Heart left ventricle (tissue), 16 donors: ENCODE measurements at regions not wholly inside any gene's neighbourhood (a gene's known extent, or its start where the extent isn't known, plus 50 kb on each side); places are given as distances from the start of the nearest gene placed in this dataset.

Source experiments
- ATAC-seq, 4 donors: fragments of 200-7000 bp; cut with Tn5 transposase; one replicate each; pipeline ENCODE4 v1.9.1; 2020 to 2022; ENCODE audit warnings: moderate library complexity in 4 of 4, mild to moderate bottlenecking in 3 of 4, moderate number of reproducible peaks in 1 of 4
- DNase-seq, 5 donors: peaks; one replicate each; pipeline ENCODE4 v3.0.0-alpha.2; 2020
- H3K27ac ChIP-seq, 12 donors: fragments of 200-600 bp; sonication (generic) in 4 of 12; one replicate each; pipeline versions ENCODE4 v1.5.0 to v1.8.0; 2016 to 2022; ENCODE audit warnings: mild to moderate bottlenecking in 2 of 12
- H3K27me3 ChIP-seq, 9 donors: fragments of 200-600 bp; sonication (generic) in 2 of 9; one replicate each; pipeline versions ENCODE4 v1.5.1 to v1.8.0; 2016 to 2022; ENCODE audit warnings: mild to moderate bottlenecking in 3 of 9
- H3K36me3 ChIP-seq, 9 donors: fragments of 200-600 bp; sonication (generic) in 2 of 9; one replicate each; pipeline versions ENCODE4 v1.5.0 to v1.8.0; 2018 to 2022; ENCODE audit warnings: mild to moderate bottlenecking in 2 of 9
- H3K4me1 ChIP-seq, 12 donors: fragments of 200-600 bp; sonication (generic) in 4 of 12; one replicate each; pipeline versions ENCODE4 v1.5.0 to v1.8.0; 2016 to 2022; ENCODE audit warnings: mild to moderate bottlenecking in 3 of 12
- H3K4me3 ChIP-seq, 12 donors: fragments of 200-600 bp; sonication (generic) in 4 of 12; one replicate each; pipeline versions ENCODE4 v1.5.0 to v1.8.0; 2017 to 2022; ENCODE audit warnings: mild to moderate bottlenecking in 9 of 12, moderate library complexity in 4 of 12
- H3K9me3 ChIP-seq, 12 donors: fragments of 200-600 bp; sonication (generic) in 4 of 12; one replicate each; pipeline versions ENCODE4 v1.5.0 to v1.8.0; 2016 to 2022; ENCODE audit warnings: mild to moderate bottlenecking in 1 of 12
- POLR2A ChIP-seq, 2 donors: fragments of 450-650 bp; IDR thresholded peaks; one replicate each; pipeline ENCODE4 v1.6.1; 2017; ENCODE audit warnings: antibody characterized with exemption in 2 of 2, mild to moderate bottlenecking in 2 of 2, moderate library complexity in 2 of 2
- WGBS, 4 donors: extraction: QIAGEN DNeasy Blood & Tissue Kit in 2 of 4; methylation state at CpG; one replicate each; pipeline versions ENCODE4 v1.1.5 to v1.1.7; 2013 to 2018; 5-methylcytosine and 5-hydroxymethylcytosine counted together
- intact Hi-C, 10 donors: fragments of 100-400 bp; cut with DNase I; formaldehyde crosslinking; loops; one replicate each; pipeline versions ENCODE4 v1.11.1 to v1.14.2; 2022
- TF ChIP-seq, protein P1 (sequence below), 12 donors: fragments of 200-600 bp; sonication (generic) in 4 of 12; IDR thresholded peaks; one replicate each; pipeline versions ENCODE4 v1.5.0 to v1.8.0; 2018 to 2022; ENCODE audit warnings: antibody characterized with exemption in 12 of 12, mild to moderate bottlenecking in 5 of 12
- donor health status: ischemic (EF 13 %, LVEDD 7.1; RV severe dilation, severe dysfunction).
- donor health status: healthy with polysubstance abuse.
- donor health status: DM: no; HTN: yes; CAD: no.
- donor health status: DM: no; HTN: no; CAD: no.
- donor health status: ischemic (EF 25% LVEDD 6.9; RV normal size, moderate dysfunction).
- donor health status: ischemic (EF 25% LVEDD 5.7; RV mildly dilated, moderate dysfunction).
- donor health status: healthy.
- donor health status: DM: yes; HTN: yes; CAD: no.
- donor health status: ischemic (EF 35%, LVEDD 5.7; RV mildly dilated, moderate dysfunction).
- donor health status: nonischemic (EF 11% LVEDD 7.7; RV severe dilation, severe dysfunction).
- donor health status: DM: yes; HTN: yes; CAD: no.
- donor health status: PGD.
- donor health status: ischemic (EF 29% LVEDD 5.4; RV normal size, mild dysfunction).
- donor health status: nonischemic (EF 23%, LVEDD 6.1; RV moderate dilation, normal function).

DNA sequence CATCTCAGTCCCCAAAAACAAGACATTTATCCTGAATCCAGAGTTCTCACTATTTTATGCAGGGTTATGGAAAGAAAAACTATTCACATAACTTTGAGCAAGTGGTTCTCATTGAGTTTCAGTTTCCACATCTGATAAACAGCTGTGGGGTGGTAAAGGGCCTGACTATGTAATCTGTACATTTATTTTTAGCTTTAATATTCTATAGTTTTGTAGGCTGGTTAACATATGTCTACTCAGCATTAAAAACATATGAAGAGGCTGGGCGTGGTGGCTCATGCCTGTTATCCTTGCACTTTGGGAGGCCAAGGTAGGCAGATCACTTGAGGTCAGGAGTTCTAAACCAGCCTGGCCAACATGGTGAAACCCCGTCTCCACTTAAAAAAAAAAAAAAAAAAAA lies 301.5 kb upstream of the CCNG1 start:
- 41 to 96% (median 80%) methylated on average over 2 of the region's 2 CpGs for WGBS, 4 donors
- ATAC-seq, result no peak
- H3K36me3 ChIP-seq, result no peaks in the 10 kb centered on the region

DNA sequence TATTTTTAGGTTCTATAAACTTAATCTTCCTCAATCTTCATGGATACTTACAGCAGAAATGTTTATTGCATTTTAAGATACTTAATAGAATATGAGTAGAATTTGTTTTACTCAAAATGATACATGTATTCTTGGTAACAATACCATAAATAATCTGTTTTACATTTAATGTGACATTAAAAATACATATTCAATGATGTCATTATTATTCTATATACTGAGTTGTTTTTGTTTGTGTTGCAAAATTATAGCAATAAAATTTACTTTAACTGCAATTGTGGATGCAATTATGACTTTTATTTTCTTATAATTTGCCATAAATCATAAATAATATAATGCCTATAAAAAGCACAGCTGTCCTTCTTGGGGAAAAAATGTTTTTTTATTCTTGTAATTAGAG lies 275.9 kb upstream of the CCNG1 start:
- H3K4me1 ChIP-seq, result no peaks in the 10 kb centered on the region
- no peak overlapping the region for H3K27ac ChIP-seq
- ATAC-seq (no peak), DNase-seq (no peak)
- TF ChIP-seq POLR2A (IDR thresholded peaks at IDR 0.05), result no peak
- TF ChIP-seq, protein P1, sequence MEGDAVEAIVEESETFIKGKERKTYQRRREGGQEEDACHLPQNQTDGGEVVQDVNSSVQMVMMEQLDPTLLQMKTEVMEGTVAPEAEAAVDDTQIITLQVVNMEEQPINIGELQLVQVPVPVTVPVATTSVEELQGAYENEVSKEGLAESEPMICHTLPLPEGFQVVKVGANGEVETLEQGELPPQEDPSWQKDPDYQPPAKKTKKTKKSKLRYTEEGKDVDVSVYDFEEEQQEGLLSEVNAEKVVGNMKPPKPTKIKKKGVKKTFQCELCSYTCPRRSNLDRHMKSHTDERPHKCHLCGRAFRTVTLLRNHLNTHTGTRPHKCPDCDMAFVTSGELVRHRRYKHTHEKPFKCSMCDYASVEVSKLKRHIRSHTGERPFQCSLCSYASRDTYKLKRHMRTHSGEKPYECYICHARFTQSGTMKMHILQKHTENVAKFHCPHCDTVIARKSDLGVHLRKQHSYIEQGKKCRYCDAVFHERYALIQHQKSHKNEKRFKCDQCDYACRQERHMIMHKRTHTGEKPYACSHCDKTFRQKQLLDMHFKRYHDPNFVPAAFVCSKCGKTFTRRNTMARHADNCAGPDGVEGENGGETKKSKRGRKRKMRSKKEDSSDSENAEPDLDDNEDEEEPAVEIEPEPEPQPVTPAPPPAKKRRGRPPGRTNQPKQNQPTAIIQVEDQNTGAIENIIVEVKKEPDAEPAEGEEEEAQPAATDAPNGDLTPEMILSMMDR (IDR thresholded peaks at IDR 0.05), result no peak
- intact Hi-C loops, result no loop called here
- H3K9me3 ChIP-seq, result no peaks in the 10 kb centered on the region
- H3K27me3 ChIP-seq, result no peaks in the 10 kb centered on the region
- no peaks in the 10 kb centered on the region for H3K36me3 ChIP-seq
- no peak overlapping the region for H3K4me3 ChIP-seq

More for the DNA sequence above, 301.5 kb upstream of the CCNG1 start:
- no peak for DNase-seq
- H3K4me1 ChIP-seq, result no peaks in the 10 kb centered on the region
- no peak overlapping the region for H3K27ac ChIP-seq
- no peaks in the 10 kb centered on the region for H3K27me3 ChIP-seq
- intact Hi-C loops, result no loop called here
- no peak overlapping the region for H3K4me3 ChIP-seq
- H3K9me3 ChIP-seq, result peaks cover 0 to 4% (median 0%) of the 10 kb centered on the region in 12 donors
- TF ChIP-seq POLR2A (IDR thresholded peaks at IDR 0.05), result no peak
- TF ChIP-seq, protein P1 (IDR thresholded peaks at IDR 0.05), result no peak

DNA sequence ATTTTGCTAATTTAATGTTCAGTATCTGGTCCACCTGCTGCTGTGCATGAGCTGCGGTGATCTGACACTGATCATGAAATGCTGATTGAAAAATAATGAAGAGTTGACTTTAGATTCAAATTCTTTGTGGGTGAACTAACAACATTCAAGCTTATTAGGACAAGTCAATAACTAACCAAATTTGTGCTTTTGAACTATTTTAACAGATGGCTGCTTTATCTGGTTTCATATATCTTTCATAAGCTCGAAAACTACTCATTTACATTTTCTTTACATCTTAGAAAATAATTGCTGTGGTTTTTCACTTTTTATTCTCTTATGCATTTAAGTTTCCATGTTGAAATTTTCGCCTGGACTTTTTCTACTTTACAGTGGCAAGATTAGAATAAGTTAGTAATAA lies 274.8 kb upstream of the CCNG1 start:
- intact Hi-C loops, result no loop called here

DNA sequence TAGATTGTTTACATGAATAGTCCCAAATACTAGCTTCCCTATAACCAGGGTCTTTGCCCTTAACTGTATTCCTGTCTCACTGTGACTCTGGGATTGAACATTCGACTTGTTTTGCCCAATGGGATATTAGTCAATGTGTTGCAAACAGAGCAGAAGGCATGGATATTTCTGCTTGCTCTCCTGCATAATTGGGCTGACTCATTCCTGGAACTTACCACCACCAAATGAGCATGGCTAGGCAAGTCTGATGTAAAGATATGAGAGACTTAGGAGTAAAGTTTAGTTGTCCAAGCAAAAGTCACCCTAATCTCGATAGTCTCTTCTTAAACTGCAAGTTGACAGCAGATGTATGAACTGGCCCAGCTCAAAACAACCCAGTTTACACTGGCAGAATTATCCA lies 273.5 kb upstream of the CCNG1 start:
- no peaks in the 10 kb centered on the region for H3K27me3 ChIP-seq
- ATAC-seq (no peak), DNase-seq (no peak)
- H3K27ac ChIP-seq, result no peak overlapping the region
- H3K4me3 ChIP-seq, result no peak overlapping the region
- WGBS, 4 donors, result 52 to 66% (median 58%) methylated on average over 2 of the region's 2 CpGs
- TF ChIP-seq, protein P1 (IDR thresholded peaks at IDR 0.05), result no peak
- no peak for TF ChIP-seq POLR2A (IDR thresholded peaks at IDR 0.05)
- H3K4me1 ChIP-seq, result no peaks in the 10 kb centered on the region
- no peaks in the 10 kb centered on the region for H3K9me3 ChIP-seq
- intact Hi-C loops, result no loop called here
- no peaks in the 10 kb centered on the region for H3K36me3 ChIP-seq

More for the DNA sequence above, 274.8 kb upstream of the CCNG1 start:
- WGBS, 4 donors, result 52 to 62% (median 60%) methylated on average over 3 of the region's 3 CpGs
- H3K4me3 ChIP-seq, result no peak overlapping the region
- H3K4me1 ChIP-seq, result no peaks in the 10 kb centered on the region
- ATAC-seq (no peak), DNase-seq (no peak)
- no peak overlapping the region for H3K27ac ChIP-seq
- H3K27me3 ChIP-seq, result no peaks in the 10 kb centered on the region
- H3K9me3 ChIP-seq, result no peaks in the 10 kb centered on the region
- no peaks in the 10 kb centered on the region for H3K36me3 ChIP-seq
- TF ChIP-seq POLR2A (IDR thresholded peaks at IDR 0.05), result no peak
- TF ChIP-seq, protein P1 (IDR thresholded peaks at IDR 0.05), result no peak
